ENCODE measurements at regions not wholly inside any gene's neighbourhood (a gene's known extent, or its start where the extent isn't known, plus 50 kb on each side); places are given as distances from the start of the nearest gene placed in this dataset.
A peak's percentile ranks its signal among the peaks of the same experiment; 100 is the strongest.

DNA sequence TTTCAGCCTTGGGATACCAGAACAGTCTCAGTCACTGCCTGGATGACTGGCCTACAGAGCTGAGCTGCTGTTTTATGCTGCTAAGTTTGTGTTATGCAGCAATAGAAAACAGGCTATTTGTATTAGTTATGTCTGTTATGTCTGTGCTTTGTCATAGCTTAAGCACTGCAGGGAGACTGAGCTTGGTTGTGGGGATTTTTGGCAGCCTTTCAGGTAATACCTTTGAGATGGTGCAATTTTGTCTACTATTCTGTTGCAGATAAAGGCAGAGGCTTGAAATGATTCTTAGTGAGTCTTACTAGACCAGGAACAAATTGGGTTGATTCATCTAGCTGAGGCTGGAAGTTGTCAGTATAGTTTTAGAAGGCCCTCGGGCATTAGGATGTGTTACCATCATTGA, 201.3 kb upstream of the RBM19 start:
- no peaks in the 10 kb centered on the region for H3K9me3 ChIP-seq
- H3K27me3 ChIP-seq, result no peaks in the 10 kb centered on the region
- WGBS, 2 donors, result 91 to 100% methylated on average over 1 of the region's 1 CpG
- no peaks in the 10 kb centered on the region for H3K36me3 ChIP-seq (ENCODE audit: low read depth, missing control alignments)
- no peaks in the 10 kb centered on the region for H3K4me1 ChIP-seq
- no peak for DNase-seq
- TF ChIP-seq, protein P1, sequence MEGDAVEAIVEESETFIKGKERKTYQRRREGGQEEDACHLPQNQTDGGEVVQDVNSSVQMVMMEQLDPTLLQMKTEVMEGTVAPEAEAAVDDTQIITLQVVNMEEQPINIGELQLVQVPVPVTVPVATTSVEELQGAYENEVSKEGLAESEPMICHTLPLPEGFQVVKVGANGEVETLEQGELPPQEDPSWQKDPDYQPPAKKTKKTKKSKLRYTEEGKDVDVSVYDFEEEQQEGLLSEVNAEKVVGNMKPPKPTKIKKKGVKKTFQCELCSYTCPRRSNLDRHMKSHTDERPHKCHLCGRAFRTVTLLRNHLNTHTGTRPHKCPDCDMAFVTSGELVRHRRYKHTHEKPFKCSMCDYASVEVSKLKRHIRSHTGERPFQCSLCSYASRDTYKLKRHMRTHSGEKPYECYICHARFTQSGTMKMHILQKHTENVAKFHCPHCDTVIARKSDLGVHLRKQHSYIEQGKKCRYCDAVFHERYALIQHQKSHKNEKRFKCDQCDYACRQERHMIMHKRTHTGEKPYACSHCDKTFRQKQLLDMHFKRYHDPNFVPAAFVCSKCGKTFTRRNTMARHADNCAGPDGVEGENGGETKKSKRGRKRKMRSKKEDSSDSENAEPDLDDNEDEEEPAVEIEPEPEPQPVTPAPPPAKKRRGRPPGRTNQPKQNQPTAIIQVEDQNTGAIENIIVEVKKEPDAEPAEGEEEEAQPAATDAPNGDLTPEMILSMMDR (IDR thresholded peaks at IDR 0.05), result no peak
- no peak for TF ChIP-seq POLR2A (IDR thresholded peaks at IDR 0.05)
- H3K27ac ChIP-seq, result no peak overlapping the region
- no peak overlapping the region for H3K4me3 ChIP-seq
- intact Hi-C loops (cut with DNase I; ENCODE audit: low total_unique reads), result no loop called here

GRCh38 chr12:114166362-114166761, 200.2 kb upstream of the RBM19 start:
- Histone ChIP-seq H3K36me3 (ENCODE audit: low read depth, missing control alignments) (no peaks in the 10 kb centered on the region), H3K4me3 (no peak overlapping the region), H3K9me3 (no peaks in the 10 kb centered on the region), H3K27ac (no peak overlapping the region), H3K4me1 (no peaks in the 10 kb centered on the region), H3K27me3 (no peaks in the 10 kb centered on the region)
- TF ChIP-seq, protein P1 (IDR thresholded peaks at IDR 0.05), result peak in 2 of 3 experiments; percentile 21 to 33
- TF ChIP-seq POLR2A (IDR thresholded peaks at IDR 0.05), result no peak
- 21 to 28% methylated on average over 7 of the region's 7 CpGs for WGBS, 2 donors
- intact Hi-C loops (cut with DNase I; ENCODE audit: low total_unique reads), result no loop called here
- peak; percentile 51 for DNase-seq

DNA sequence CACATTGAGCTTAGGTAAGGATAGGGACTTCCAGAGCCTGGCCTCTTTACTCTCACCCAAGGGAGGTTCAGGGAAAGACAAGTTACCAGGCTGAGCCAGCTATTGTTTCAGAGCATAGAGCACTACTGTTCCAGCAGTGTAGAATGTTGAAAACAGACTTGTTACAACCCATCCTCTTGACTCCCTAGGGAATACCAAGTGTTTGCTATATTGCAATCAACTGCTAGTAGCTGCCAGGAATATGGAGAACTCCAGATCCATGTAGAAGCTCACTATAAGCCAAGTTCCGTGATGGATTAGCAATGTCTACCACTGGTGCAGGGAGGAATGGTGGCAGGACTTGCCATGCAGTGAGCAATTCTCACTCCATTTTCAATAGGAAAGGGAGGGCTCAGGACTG, 199.8 kb upstream of the RBM19 start:
- H3K4me1 ChIP-seq, result no peaks in the 10 kb centered on the region
- WGBS, 2 donors, result 44 to 79% methylated on average over 1 of the region's 1 CpG
- H3K27me3 ChIP-seq, result no peaks in the 10 kb centered on the region
- H3K4me3 ChIP-seq, result no peak overlapping the region
- intact Hi-C loops (cut with DNase I; ENCODE audit: low total_unique reads), result no loop called here
- TF ChIP-seq POLR2A (IDR thresholded peaks at IDR 0.05), result no peak
- TF ChIP-seq, protein P1 (IDR thresholded peaks at IDR 0.05), result no peak
- H3K9me3 ChIP-seq, result no peaks in the 10 kb centered on the region
- H3K36me3 ChIP-seq (ENCODE audit: low read depth, missing control alignments), result no peaks in the 10 kb centered on the region
- DNase-seq, result no peak
- no peak overlapping the region for H3K27ac ChIP-seq

DNA sequence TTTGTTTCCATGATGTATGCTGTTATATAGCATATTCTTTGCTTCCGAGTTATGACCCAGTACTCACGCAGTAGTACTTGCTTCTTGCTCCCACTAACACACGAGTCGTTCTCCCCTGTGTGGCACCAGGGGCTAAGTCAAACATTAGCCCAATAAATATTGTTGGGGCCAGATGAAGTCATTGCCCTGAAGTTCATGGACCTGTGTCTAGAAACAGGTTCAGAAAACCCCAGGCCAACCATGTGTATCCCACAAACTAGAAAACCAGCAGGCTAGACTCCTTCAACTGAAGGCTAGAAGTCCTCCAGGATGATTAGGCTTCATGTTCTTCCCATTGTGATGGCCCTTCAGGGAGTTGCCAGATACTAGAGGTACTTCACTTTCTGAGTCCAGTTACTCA, 198.2 kb upstream of the RBM19 start:
- DNase-seq, result no peak
- H3K4me1 ChIP-seq, result no peaks in the 10 kb centered on the region
- H3K27ac ChIP-seq, result no peak overlapping the region
- 70 to 79% methylated on average over 4 of the region's 4 CpGs for WGBS, 2 donors
- intact Hi-C loops (cut with DNase I; ENCODE audit: low total_unique reads), result no loop called here
- H3K9me3 ChIP-seq, result no peaks in the 10 kb centered on the region
- H3K4me3 ChIP-seq, result no peak overlapping the region
- H3K27me3 ChIP-seq, result no peaks in the 10 kb centered on the region
- no peak for TF ChIP-seq POLR2A (IDR thresholded peaks at IDR 0.05)
- TF ChIP-seq, protein P1 (IDR thresholded peaks at IDR 0.05), result no peak
- no peaks in the 10 kb centered on the region for H3K36me3 ChIP-seq (ENCODE audit: low read depth, missing control alignments)

DNA sequence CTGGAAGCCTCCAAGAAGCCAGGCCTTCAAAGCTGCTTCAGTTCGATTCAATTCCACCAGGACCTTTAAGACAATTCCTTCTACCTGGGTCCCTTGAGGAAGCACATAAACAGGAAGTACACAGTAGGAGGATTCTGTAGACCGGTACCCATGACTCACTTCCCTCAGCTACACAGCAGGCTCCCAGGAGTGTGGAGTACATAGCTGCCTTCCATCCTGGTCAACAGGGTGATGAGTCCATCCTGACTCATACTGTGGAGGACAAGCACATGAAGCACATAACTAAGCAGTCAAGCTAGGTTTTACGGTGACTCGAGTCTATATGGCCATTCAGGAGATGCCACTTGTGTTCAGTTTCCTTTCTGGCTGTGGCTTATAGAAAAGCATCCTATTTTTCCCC, 197.6 kb upstream of the RBM19 start:
- DNase-seq, result no peak
- no peaks in the 10 kb centered on the region for H3K36me3 ChIP-seq (ENCODE audit: low read depth, missing control alignments)

More for the DNA sequence above, 197.6 kb upstream of the RBM19 start:
- H3K9me3 ChIP-seq, result no peaks in the 10 kb centered on the region
- WGBS, 2 donors, result 53 to 76% methylated on average over 4 of the region's 4 CpGs
- no peaks in the 10 kb centered on the region for H3K4me1 ChIP-seq
- H3K27me3 ChIP-seq, result no peaks in the 10 kb centered on the region
- H3K27ac ChIP-seq, result no peak overlapping the region
- TF ChIP-seq, protein P1 (IDR thresholded peaks at IDR 0.05), result no peak
- intact Hi-C loops (cut with DNase I; ENCODE audit: low total_unique reads), result no loop called here
- H3K4me3 ChIP-seq, result no peak overlapping the region

Data from testis (tissue), 2 donors.